ENCODE measurements at regions not wholly inside any gene's neighbourhood (a gene's known extent, or its start where the extent isn't known, plus 50 kb on each side); places are given as distances from the start of the nearest gene placed in this dataset.

GRCh38 chr13:63690672-63691071 lies 2275.0 kb upstream of the PCDH20 start:
- CTCF ChIA-PET = no interaction called here
- no peak for TF ChIP-seq CTCF (IDR thresholded peaks at IDR 0.05; ENCODE audit: control extremely low read depth, extremely low read depth, low read depth, missing control alignments)

GRCh38 chr13:63684822-63685221 lies 2269.2 kb upstream of the PCDH20 start:
- ChIA-PET POLR2A (no interaction called here), CTCF (no interaction called here)
- TF ChIP-seq CTCF (IDR thresholded peaks at IDR 0.05; ENCODE audit: control extremely low read depth, extremely low read depth, low read depth, missing control alignments) = no peak
- no peak for DNase-seq (ENCODE audit: extremely low spot score)

More at GRCh38 chr13:63690672-63691071, 2275.0 kb upstream of the PCDH20 start:
- no peak for DNase-seq (ENCODE audit: extremely low spot score)
- POLR2A ChIA-PET = no interaction called here

DNA sequence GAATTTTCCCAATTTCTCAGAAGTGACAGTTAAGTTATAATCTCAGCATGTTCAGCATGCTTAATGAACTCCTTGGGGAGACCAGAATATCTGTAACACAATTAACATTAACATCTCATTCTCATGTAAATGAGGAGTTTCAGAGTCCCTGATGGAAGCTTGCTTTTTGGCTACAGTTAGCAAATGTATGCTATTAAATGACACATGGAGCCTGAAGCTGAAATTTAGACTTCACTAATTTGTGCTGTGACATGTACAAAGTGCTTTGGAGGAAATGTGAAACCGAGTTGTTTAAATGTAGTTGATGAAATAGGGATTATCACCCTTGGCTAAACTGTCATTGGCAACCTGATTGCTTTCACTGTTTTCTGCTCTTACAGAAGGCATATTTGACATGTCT lies 2265.1 kb upstream of the PCDH20 start:
- DNase-seq (ENCODE audit: extremely low spot score) = no peak
- ChIA-PET CTCF (no interaction called here), POLR2A (no interaction called here)
- no peak for TF ChIP-seq CTCF (IDR thresholded peaks at IDR 0.05; ENCODE audit: control extremely low read depth, extremely low read depth, low read depth, missing control alignments)

GRCh38 chr13:63671296-63671695 lies 2255.6 kb upstream of the PCDH20 start:
- CTCF ChIA-PET = no interaction called here
- no peak for DNase-seq (ENCODE audit: extremely low spot score)
- TF ChIP-seq CTCF (IDR thresholded peaks at IDR 0.05; ENCODE audit: control extremely low read depth, extremely low read depth, low read depth, missing control alignments) = no peak
- POLR2A ChIA-PET = no interaction called here

GRCh38 chr13:63651394-63651793 lies 2235.7 kb upstream of the PCDH20 start:
- ChIA-PET POLR2A (no interaction called here), CTCF (no interaction called here)
- DNase-seq (ENCODE audit: extremely low spot score) = no peak
- no peak for TF ChIP-seq CTCF (IDR thresholded peaks at IDR 0.05; ENCODE audit: control extremely low read depth, extremely low read depth, low read depth, missing control alignments)

GRCh38 chr13:63643543-63643942 lies 2227.9 kb upstream of the PCDH20 start:
- DNase-seq (ENCODE audit: extremely low spot score) = no peak
- POLR2A ChIA-PET = no interaction called here
- CTCF ChIA-PET = no interaction called here
- TF ChIP-seq CTCF (IDR thresholded peaks at IDR 0.05; ENCODE audit: control extremely low read depth, extremely low read depth, low read depth, missing control alignments) = no peak
